ENCODE measurements at regions not wholly inside any gene's neighbourhood (a gene's known extent, or its start where the extent isn't known, plus 50 kb on each side); places are given as distances from the start of the nearest gene placed in this dataset.

DNA sequence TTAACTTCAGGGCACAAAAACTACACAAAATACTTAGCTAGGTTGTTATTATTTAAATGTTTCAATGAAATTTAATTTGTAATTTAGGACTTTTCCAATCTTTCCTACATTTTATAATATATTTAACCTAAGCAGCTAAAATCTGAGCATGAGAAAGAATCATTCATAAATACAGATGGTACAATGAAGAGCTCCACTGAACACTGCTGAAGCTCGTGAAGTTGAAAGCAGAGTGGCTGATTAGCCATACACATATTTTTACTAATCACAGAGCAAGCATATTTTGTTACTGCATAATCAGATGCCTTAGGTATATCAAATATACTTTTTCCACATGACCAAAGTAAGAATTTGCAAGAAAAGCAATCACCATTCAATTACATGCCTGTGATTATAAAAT lies 184.9 kb upstream of the ETAA1 start:
- DNase-seq (no peak), ATAC-seq (ENCODE audit: low read depth) (no peak)
- CTCF ChIA-PET = no interaction called here
- no peaks in the 10 kb centered on the region for H3K9me3 Mint-ChIP-seq
- intact Hi-C loops (cut with micrococcal nuclease) = no loop called here
- POLR2A ChIA-PET = no interaction called here
- TF ChIP-seq, protein P1, sequence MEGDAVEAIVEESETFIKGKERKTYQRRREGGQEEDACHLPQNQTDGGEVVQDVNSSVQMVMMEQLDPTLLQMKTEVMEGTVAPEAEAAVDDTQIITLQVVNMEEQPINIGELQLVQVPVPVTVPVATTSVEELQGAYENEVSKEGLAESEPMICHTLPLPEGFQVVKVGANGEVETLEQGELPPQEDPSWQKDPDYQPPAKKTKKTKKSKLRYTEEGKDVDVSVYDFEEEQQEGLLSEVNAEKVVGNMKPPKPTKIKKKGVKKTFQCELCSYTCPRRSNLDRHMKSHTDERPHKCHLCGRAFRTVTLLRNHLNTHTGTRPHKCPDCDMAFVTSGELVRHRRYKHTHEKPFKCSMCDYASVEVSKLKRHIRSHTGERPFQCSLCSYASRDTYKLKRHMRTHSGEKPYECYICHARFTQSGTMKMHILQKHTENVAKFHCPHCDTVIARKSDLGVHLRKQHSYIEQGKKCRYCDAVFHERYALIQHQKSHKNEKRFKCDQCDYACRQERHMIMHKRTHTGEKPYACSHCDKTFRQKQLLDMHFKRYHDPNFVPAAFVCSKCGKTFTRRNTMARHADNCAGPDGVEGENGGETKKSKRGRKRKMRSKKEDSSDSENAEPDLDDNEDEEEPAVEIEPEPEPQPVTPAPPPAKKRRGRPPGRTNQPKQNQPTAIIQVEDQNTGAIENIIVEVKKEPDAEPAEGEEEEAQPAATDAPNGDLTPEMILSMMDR (IDR thresholded peaks at IDR 0.05) = no peak
- no peaks in the 10 kb centered on the region for H3K36me3 Mint-ChIP-seq (ENCODE audit: low read depth)
- H3K27ac Mint-ChIP-seq = no peak overlapping the region
- peaks cover 4% of the 10 kb centered on the region for H3K27me3 Mint-ChIP-seq
- no peak overlapping the region for H3K4me3 Mint-ChIP-seq
- H3K4me1 Mint-ChIP-seq = no peaks in the 10 kb centered on the region

DNA sequence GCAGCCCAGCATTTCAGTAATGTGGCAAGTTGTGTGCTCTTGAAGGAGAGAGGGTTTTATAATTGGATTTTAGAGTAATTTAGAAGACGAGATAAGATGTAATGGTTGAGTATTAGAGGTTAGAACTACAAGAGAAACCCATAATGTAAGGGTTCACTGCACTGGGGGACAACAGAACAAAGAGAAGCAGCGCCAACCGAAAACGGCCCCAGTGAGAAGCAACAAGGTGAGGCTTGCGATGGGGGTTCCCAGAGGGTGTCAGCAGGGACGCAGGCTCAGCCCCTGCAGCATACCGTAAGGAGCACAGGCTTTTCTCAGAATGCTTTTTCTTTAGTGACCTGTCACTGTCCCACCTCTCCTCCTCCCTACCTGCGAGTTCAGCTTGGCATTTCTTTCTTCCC lies 183.9 kb upstream of the ETAA1 start:
- no peak overlapping the region for H3K4me3 Mint-ChIP-seq
- H3K27ac Mint-ChIP-seq = no peak overlapping the region
- ChIA-PET CTCF (no interaction called here), POLR2A (no interaction called here)
- ATAC-seq (ENCODE audit: low read depth) = no peak
- H3K4me1 Mint-ChIP-seq = no peaks in the 10 kb centered on the region
- intact Hi-C loops (cut with micrococcal nuclease) = no loop called here
- peaks cover 4% of the 10 kb centered on the region for H3K27me3 Mint-ChIP-seq
- H3K36me3 Mint-ChIP-seq (ENCODE audit: low read depth) = no peaks in the 10 kb centered on the region
- DNase-seq = no peak
- peaks cover 2% of the 10 kb centered on the region for H3K9me3 Mint-ChIP-seq
- TF ChIP-seq, protein P1 (IDR thresholded peaks at IDR 0.05) = no peak

DNA sequence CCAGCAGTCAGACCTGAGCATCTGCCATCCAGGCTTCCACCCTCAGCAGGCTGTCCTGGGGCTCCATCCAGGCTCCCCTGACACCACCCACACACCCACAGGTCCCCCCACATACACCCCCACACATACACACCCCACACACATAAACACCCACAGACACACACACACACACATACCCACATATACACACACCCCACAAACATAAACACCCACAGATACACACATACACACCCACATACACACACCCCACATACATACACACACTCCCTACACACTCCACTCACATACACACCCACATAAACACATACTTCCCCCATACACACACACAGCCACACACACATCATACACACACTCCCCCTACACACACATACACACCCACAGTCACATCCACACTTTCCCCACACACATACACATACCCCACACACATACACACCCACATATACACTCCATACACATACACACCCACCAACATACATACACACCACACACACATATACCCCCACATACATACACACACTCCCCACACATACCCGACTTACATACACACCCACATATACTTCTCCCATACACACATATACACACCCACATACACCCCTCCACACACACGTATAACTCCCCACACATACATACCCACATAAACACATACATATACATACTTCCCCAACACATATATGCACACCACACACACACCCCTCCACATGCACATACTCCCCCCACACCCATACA lies 183.3 kb upstream of the ETAA1 start:
- Mint-ChIP-seq H3K9me3 (peaks cover 2% of the 10 kb centered on the region), H3K4me3 (no peak overlapping the region)
- no peak for ATAC-seq (ENCODE audit: low read depth)

DNA sequence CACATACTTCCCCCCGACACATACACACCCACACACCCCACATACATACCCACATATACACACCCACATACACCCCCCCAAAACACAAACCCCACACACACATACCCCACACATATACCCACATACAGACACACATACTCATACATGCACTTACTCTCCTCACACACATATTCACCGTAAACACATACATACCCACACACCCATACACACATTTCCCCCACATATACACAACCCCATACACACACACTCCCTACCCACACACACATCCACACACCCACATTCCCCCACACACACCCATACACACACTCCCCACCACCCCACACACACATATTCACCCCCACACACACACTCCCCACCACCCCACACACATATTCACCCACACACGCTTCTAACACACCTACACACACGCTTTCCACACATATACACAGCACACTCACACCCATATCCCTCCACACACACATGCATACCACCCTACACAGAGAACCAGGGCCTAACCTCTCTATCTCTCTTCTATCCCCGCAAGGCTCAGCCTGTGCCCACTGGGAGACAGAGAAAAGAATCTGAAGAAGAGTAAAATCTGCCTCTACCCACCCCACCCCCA lies 182.4 kb upstream of the ETAA1 start:
- TF ChIP-seq, protein P1 (IDR thresholded peaks at IDR 0.05) = no peak
- Mint-ChIP-seq H3K4me1 (no peaks in the 10 kb centered on the region), H3K27ac (no peak overlapping the region), H3K36me3 (ENCODE audit: low read depth) (no peaks in the 10 kb centered on the region), H3K9me3 (peaks cover 2% of the 10 kb centered on the region), H3K27me3 (peaks cover 4% of the 10 kb centered on the region), H3K4me3 (no peak overlapping the region)
- ATAC-seq (ENCODE audit: low read depth) (no peak), DNase-seq (no peak)
- ChIA-PET POLR2A (no interaction called here), CTCF (no interaction called here)
- intact Hi-C loops (cut with micrococcal nuclease) = no loop called here

More for the DNA sequence above, 183.3 kb upstream of the ETAA1 start:
- ChIA-PET CTCF (no interaction called here), POLR2A (no interaction called here)
- no peaks in the 10 kb centered on the region for H3K4me1 Mint-ChIP-seq
- intact Hi-C loops (cut with micrococcal nuclease) = no loop called here
- H3K36me3 Mint-ChIP-seq (ENCODE audit: low read depth) = no peaks in the 10 kb centered on the region
- DNase-seq = no peak
- TF ChIP-seq, protein P1 (IDR thresholded peaks at IDR 0.05) = no peak
- peaks cover 4% of the 10 kb centered on the region for H3K27me3 Mint-ChIP-seq
- no peak overlapping the region for H3K27ac Mint-ChIP-seq

DNA sequence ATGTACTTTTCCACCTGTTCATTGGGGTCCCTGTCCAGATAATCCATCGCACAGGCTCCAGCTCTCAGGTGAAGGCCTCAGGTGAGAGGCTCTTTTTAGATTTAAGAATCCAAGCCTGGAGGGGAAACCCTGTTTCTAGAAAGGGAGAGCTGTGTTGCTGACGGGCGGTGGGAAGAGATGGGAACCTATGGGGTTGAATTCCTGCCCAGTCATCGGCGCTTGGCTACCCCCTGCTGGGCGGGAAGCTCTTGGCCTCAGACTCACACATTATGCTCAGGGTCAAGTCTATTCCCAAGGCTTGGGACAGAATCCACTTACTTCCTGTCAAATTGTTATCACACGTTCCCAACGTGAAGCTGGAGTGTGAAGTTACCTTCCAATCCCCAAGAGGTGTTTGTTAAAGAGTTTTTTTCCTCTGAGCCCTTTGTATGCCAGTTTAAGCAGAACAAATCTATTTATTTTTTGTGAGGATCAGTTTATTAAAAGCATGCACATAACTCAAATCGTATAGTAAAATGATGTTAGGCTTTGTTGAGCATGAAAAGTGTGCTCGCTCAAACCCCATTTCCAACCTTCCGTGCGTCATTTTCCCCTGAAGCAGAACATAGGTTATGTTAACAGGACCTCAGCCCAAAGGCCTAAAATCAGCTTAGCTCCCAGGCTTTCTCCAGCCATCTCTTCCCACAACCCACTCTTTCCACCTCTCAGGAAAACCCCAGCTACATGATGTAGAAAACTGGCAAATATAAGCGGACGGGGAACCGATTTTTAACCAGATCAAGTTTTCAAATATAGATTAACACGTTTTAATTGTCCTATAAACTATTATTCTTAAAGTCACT lies 181.7 kb upstream of the ETAA1 start:
- TF ChIP-seq, protein P1 (IDR thresholded peaks at IDR 0.05) = no peak
- ChIA-PET POLR2A (no interaction called here), CTCF (no interaction called here)
- H3K9me3 Mint-ChIP-seq = peaks cover 2% of the 10 kb centered on the region
- no peaks in the 10 kb centered on the region for H3K4me1 Mint-ChIP-seq
- H3K36me3 Mint-ChIP-seq (ENCODE audit: low read depth) = no peaks in the 10 kb centered on the region
- intact Hi-C loops (cut with micrococcal nuclease) = no loop called here
- ATAC-seq (ENCODE audit: low read depth) (no peak), DNase-seq (no peak)
- no peak overlapping the region for H3K4me3 Mint-ChIP-seq
- peaks cover 4% of the 10 kb centered on the region for H3K27me3 Mint-ChIP-seq
- H3K27ac Mint-ChIP-seq = no peak overlapping the region

All from activated B cell treated with CpG ODN at 0.5 μM for 24 hours (primary cell).